HG02588 (cell line): ENCODE measurements at regions not wholly inside any gene's neighbourhood (a gene's known extent, or its start where the extent isn't known, plus 50 kb on each side); places are given as distances from the start of the nearest gene placed in this dataset.

Source experiments
- ATAC-seq: cut with Tn5 transposase; IDR thresholded peaks from one replicate; pipeline ENCODE4 v1.9.1; 2021; ENCODE audit warnings: mild to moderate bottlenecking, moderate library complexity; ENCODE audit not compliant: unreplicated experiment

DNA sequence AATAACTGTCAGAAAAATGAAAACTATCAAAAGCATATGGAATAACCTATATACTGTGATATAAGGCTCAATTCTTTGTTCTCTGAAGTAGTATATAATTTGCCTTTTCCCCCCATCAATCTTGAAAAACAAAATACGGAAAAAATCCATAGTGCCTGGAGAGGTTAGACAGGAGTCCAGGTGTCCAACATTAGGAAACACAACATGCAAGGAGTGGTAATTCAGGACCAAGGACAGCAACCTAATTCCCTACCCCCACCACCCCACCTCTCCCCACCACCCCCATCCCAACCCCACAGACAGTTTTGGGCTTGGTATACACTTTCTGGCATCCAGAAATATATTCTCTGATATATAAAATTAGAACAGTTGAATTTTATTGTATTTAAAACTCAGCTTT lies 55.1 kb upstream of the SLC25A26 start:
- ATAC-seq: no peak

DNA sequence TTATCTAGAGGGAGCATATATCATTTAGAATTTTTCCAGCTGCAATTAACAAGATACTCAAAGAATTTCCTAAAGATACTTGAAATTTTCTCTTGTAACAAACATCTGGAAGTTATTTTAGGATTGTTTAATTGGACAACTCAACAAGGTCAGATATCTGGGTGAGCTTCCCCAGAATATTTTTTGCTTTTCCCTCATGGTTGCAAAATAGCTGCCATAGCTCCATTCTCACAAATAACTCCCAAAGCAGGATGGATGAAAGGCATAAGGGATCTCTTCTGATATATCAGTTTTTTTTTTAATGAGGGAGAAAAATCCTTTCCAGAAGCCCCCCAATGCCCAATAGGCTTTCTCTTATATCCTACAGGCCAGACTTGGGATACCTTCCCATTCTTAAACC lies 56.6 kb upstream of the SLC25A26 start:
- no peak for ATAC-seq

DNA sequence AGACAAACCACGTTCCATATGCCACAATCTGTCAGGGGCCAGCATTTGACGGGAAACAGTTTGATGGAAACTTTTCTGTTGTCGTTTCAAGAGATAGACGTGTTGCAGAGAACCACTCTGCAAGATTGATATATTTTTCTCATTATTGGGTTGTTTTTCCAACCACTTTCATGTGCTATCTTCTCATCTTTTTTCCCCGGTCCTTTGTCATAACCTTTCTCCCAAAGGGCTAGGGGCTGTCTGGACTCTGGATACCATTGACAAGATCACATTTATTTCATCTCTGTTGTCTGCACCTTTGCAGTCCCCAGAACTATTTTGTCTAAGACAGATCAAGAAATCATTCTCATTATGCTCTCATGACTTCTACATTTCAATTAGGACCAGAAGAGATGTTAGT lies 57.6 kb upstream of the SLC25A26 start:
- ATAC-seq: no peak

DNA sequence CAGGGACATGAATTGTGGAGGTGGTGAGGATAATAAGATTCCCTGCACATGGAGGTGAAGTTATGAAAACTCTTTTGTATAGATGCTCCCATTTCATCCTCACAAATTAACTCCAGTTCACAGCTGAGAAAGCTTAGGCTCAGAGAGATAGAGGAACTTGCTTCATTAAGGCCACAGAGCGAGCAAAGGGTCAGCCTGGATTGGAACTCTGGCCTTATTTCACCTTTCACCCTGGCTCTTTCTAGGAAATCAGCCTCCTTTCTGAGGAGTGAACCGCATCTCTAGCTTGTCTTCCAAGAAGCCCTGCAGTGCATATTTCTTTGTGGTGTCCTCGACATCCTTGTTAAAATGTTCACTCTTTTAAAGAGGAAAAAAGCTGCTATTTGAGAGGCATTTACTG lies 58.0 kb upstream of the SLC25A26 start:
- no peak for ATAC-seq

DNA sequence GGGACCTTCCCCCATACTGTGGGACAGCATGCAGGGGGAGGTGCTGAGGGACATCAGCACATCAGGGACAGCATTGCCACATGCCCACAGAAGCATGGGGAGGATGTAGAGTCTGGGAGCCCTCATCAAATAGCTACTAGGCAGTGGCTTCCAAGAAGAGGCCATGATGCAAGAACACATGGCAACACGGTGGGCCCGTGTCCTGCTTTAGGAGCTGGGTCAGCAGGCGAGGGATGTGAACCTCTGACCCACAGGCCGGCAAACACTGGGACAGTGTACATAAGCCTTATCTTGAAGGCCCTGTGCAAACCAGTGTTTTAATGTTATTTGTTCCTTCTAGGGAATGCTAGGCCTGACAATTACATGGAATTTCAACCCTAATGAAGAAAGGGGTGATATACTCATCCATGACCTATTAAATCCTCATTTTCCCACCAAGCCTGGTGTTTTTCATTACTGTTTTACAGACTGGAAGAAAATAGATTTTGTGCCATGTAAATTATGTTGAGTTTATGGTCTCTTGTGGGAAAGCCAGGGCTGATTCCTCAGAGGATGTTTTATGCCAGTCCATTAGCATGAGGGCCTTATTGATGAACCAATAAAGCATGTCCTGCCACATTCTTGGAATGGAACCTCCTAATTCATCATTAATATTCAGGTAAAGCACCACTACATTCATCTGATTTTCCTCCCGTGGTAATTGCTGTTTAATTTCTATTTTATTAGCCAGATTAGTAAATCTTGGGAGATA lies 61.7 kb upstream of the SLC25A26 start:
- ATAC-seq: no peak

DNA sequence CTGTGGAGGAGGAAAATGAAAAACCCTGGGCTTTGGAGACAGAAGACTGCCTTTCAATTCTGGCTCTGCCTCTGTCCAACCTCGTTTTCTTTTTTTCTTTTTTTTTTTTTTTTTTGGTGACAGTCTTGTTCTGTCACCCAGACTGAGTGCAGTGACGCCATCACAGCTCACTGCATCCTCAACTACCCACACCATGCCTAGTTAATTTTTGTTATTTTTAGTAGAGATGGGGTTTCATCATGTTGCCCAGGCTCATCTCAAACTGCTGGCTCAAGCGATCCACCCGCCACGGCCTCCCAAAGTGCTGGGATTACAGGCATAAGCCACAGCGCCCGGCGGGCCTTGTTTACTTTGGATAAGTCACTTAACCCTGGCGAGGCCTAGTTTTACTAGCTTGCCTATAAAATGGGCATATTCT lies 66.3 kb upstream of the SLC25A26 start:
- no peak for ATAC-seq

DNA sequence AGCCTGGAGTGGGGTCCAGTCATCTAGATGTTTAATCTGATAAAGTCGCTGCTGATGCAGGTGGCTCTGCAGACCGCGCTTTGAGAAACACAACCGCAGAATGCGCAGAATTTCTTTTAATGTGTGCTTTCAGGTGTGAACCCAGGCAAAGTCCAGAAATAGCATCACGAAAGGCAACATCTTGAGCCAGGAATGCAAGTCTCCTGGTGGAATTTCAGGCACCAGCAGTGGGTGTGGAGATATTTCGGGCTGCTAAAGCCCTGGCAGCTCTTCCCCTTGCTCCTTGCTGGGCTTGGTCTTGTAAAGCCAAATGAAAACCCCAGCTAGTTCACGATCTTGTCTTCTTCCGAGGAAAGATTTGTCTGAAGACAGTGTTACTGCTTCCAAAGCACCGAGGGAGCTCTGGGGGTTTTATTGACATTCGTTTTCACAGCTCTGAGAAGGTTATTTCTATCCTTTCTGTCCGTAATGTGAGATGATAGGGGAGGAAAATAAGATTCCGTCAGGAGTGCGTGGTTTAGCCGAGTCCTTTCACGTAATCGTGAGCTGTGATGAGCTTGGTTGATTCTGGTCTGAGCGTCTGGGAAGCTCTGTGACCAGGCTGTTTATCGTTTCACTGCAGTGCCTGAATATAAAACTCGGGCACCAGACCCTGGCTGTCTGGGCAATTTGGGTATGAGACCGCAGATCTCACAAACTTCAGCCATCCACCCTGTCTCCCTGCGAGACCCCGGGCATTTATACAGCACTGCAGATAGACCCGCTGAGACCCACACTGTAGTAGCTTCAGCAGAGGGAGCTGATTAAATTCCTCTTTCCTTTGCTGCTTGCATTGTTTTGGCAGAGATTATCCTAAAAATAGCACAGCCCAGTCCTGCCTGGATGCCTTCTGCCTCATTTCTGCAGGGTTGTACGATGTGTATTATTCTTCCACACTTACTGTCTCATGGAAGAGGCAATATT lies 67.0 kb upstream of the SLC25A26 start:
- ATAC-seq: no peak

DNA sequence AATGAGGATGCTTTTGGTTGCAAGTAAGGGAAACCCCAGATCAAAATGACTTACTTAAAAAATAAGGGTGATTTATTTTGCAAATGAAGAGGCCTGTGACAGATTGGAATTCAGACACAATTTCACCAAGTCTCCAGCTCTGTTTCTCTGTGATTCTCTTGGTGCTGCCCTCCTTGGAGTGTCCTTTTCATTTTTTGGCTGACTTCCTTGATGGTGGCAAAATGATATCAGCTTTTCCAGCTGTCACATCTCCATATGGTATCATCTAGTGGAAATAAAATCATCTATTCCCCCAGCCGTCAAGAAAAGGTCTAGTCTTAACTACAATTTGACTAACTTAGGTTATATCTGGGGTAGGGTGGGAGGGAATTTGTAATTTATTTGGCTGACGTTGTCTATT lies 68.5 kb upstream of the SLC25A26 start:
- ATAC-seq: no peak

DNA sequence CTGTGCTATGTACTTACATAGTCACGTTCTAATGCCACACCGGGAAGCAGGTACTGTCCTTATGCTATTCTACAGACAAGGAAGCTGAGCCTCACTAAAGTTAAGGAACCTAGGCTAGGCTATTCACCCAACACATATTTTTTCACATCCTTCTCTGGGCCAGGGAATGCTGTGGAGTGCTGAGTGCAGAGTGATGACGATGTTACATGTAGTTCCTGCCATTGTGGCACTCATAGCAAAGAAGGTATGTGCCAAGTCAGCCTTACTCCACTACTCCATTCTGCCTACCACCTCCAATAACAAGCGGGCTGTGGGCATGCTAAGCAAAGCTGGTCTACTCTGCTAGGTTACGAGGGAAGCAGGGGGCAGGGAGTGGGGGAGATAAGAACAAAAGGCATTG lies 69.8 kb upstream of the SLC25A26 start:
- ATAC-seq: no peak

DNA sequence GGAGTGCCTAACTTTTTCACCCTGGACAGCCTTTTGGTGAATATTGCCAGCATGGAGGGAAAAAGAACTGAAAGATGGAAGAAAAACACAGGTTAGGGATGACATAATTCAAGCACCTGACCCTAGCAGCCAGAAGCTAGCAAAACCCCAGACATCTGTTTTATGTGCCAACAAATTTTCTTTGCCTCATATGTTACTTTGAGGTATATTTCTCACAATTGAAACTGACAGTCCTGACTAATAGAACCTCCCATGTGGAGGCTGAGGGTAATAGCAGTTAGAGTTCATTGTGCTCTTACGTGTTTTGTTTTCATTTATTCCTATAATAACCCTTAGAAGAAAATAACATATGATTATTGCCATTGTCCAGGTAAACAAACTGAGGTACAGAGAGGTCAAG lies 71.5 kb upstream of the SLC25A26 start:
- no peak for ATAC-seq

DNA sequence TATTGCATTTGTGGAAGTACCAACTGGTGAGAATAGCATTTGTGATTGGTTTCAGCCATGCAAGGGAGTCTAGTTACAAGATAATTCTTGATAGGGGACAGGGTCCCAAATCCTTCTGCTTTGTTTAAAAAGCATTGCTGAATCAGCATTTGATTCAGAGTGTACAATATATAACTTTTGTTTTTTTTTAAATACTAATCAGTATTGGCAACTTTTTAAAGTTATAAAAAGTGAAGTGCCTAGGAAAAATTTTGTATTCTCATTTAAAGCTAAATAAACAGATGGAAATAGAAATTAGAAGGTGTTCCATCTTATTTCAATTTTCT lies 75.4 kb upstream of the SLC25A26 start:
- no peak for ATAC-seq

DNA sequence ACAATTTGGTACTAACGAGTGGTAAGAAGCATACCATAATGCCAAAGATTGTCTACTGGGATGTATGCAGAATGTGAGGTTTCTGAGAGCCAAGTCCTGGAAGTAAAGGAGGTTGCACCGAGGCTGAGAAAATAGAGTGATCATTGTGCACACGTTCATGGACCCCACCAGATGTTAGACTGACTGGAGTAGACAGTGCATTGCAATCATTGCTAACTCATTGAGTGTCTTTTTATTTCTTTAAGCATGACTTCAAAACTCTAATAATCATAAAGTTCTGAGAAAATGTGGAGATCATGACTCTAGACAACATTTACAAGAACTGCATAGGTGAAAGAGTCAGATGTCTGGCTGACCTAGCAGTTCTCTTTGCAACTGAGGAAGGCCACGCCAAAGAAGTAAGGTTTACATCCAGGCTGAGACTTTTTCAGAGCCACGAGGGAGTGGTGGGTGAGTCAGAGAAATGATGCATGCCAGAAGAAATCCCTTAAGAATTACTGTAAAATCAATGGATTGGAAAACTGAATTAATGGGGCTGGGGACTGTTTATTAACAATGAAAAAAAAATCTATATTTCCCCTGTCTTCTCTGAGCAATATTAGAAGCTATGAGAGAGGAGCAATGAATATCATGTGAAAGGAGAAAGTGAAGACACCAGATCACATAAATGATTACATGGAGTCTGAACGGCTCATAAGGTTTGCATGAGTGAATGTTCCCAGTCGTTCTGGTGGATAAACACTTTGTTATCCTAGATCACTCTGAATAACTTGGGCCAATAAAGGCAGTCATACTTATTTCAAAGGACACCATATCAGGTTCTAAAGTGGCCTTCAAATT lies 76.0 kb upstream of the SLC25A26 start:
- no peak for ATAC-seq

DNA sequence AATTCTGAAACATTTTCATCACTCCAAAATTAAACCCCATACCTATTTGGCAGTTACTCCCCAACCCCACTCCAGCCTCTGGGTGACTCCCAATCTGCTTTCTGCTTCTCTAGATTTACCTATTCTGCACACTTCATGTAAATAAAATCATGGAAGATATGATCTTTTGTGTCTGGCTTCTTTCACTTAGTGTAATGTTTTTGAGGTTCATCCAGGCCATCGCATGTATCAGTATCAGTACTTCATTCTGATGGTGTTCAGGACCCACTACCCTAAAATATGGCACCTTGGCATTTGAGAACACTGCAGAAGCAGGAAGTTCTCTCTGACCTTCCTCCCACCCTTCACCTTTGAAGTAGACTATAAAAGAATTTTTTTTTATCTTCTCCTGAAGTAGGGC lies 78.7 kb upstream of the SLC25A26 start:
- ATAC-seq: no peak

DNA sequence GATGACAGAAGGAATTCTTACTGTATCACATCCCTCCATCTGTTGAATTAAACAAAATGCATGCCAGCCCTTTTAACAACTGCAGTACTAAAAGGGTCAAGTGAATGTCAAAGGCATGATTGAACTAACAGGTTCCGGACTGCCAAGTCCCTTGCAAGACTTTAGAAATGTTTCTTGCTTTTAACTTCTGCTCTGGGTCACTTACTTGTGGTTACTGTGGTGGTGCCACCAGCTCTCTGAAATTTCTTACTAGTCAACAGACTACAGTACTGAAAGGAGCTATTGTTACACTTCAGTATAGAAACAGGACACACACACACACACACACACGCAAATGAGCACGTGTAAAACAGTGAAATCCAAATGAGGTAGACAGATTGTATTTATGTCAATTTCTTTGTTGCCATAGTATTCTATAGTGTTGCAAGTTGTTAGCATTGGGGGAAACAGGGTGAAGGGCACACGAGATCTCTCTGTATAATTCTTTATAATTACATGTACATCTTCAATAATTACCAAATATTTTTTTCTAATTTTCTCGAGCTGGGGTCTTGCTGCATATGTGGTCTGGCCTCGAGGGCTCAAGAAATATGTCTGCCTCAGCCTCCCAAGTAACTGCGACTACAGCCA lies 79.9 kb upstream of the SLC25A26 start:
- no peak for ATAC-seq

DNA sequence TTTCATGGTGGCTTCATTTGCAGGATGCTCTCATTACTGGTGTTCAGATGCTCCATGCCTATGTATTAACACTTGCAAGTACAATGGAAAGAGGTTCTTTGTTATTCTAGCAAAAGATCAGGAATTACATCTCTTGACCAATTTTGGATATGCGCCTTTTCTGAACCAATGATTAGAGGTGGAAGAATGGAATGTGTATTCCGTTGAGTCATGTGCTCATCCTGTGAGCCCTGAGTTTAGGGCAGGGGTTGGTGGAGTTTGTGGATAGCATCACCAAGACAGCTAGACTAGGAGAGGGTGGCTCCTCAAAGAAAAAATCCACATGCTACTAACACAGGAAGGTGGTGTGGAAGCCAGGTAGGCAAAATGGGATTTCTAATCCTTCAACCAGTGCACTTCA lies 80.7 kb upstream of the SLC25A26 start:
- ATAC-seq: no peak

DNA sequence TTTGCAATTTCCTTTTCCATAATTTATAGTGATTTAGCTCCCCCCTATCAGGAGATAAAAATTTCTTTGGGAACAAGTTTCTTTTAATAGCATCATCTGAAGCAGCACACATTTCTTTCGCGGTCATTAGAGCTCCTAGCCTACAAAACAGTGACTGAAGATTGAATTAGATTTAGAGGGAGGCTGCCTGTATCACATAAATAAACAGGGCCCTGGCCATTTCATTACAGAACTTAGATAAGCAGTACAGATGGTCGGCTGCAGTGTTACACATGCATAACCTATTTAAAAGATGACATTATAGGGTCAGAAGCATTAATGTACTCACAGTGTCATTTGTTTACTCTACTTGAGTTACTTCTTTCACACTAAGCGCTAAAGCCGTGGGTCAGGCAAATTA lies 81.4 kb upstream of the SLC25A26 start:
- no peak for ATAC-seq

DNA sequence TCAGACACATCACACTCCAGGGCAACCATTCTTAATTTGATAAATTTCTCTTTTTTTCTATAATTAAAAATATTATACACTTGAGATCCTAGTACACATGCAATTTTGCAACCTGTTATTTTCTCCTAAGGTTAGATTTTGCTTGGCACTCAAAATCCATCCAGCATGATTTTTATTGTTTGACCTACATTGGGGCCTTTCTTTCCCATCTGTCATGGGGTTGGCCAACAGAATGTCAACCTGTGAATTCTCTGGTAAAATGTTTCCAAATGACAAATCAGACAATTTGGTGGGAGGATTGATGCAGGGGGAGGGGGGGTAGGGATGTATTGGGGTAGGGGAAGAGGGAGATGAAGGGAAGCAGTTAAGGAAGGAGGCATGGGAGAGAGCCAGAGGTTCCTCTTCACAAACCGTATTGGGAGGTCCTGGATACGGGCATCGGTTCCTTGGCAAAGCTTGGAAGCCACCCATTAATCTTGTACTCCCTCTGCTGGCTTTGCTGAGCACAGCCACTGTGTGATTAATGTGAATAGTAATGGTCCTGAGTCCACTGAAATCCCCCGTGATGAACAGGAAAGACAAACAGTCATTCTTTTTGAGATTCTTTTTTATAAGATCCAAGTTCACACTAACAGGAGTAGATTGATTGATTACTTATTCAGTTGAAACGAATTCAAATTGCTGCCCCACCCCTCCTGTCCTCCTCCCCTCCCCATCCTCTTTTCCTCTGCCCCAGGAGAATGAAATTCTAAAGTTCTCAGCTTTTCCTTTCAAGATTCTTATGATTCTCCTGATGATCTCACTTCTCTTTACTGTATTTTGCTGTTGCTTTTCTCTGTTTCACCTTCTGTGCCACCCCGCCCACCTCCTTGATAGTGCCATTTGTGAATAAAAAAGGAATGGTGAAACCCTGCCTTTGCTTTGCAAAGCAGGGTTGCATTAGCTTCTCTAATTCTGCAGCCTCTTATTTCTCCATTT lies 82.2 kb upstream of the SLC25A26 start:
- ATAC-seq: no peak

DNA sequence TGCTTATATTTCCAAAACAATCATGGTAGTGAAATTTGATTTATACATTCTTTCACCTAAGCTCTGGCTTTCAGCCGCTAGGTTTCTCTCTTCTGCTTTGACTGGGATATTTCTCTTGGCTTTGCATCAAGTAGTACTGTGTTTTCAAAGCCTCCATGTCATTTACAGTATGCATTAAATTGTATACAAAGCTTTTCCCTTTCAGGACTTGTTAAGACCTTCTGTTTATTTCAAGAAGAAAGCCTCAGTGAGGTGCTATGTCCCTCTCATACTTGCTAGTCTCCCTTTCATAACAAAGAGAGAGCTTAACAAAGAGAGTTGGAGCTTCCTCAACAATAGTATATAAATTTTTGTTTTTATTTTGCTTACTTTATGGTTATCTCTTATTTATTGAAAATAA lies 84.2 kb upstream of the SLC25A26 start:
- no peak for ATAC-seq

DNA sequence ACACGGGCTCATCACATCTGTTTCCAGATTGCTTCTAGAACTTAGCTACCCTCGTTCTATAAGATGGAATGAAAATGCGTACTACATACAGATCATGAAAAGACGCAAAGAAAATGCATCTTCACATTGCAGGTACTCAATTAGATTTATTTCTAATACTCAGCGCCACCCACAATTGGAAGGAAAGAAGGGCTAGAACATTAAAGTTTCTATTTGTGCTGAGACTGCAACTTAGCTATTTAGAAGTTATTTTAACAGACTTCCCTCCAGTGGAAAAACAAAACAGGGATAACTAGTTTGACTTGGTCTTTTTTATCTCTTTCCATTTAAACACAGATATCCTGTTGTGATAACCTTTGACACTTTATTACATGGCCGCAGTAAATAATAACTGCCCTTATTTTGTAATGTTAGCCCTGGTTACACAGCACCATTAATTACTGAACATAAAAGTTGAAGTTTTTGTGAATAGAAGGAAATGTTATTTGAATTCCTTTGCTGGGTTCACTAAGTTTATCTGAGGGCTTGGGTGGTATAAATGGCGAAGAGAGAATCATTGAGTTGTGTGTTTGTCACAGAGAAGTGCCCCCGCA lies 86.9 kb upstream of the SLC25A26 start:
- no peak for ATAC-seq
